Transverse colon (tissue), 4 donors: ENCODE measurements at regions not wholly inside any gene's neighbourhood (a gene's known extent, or its start where the extent isn't known, plus 50 kb on each side); places are given as distances from the start of the nearest gene placed in this dataset.

Experiments
- CTCF ChIP-seq, 5 experiments: fragments of 200-600 bp in 3 of 5; fragments of 450-650 bp in 2 of 5; sonication (generic) in 3 of 5; IDR thresholded peaks; 1 replicate in 2 of 5; 2 replicates in 3 of 5; pipeline ENCODE4 v1.5.1; 2016 to 2017; ENCODE audit warnings: antibody characterized with exemption in 5 of 5, inconsistent platforms in 3 of 5, mild to moderate bottlenecking in 2 of 5, moderate library complexity in 1 of 5
- EP300 ChIP-seq: sonication (generic); formaldehyde crosslinking; IDR thresholded peaks from one replicate; pipeline ENCODE4 v1.6.1; 2017; ENCODE audit warnings: antibody characterized with exemption, low read depth
- POLR2A ChIP-seq: fragments of 450-650 bp; IDR thresholded peaks from one replicate; pipeline ENCODE4 v1.6.1; 2016; ENCODE audit warnings: antibody characterized with exemption, mild to moderate bottlenecking, moderate library complexity
- POLR2AphosphoS5 ChIP-seq, 3 donors: sonication (generic); formaldehyde crosslinking; IDR thresholded peaks; one replicate each; pipeline ENCODE4 v1.6.1; 2016; ENCODE audit warnings: antibody characterized with exemption in 3 of 3

DNA sequence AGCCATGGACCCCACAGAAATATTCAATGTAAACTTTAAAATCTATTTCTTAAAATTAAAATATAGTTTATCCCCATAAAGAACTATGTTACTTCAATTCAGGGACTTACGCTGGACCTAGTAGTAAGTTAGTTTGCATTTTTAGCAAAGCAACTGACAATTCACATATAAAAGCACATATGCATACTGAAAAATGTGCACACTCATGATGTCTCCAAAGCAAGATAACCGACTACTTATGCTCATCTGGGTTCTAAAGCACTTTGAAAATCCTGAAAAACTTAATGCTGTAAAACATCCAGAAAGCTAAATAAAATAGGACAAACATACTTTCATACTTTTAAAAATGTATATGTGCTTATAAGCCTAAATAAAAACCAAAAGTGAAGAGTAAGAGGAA, 264.4 kb upstream of the GAS1 start:
- TF ChIP-seq CTCF (IDR thresholded peaks at IDR 0.05), result no peak
- no peak for TF ChIP-seq POLR2A
- TF ChIP-seq POLR2AphosphoS5 (IDR thresholded peaks at IDR 0.05), result no peak
- no peak for TF ChIP-seq EP300
